ENCODE measurements at regions not wholly inside any gene's neighbourhood (a gene's known extent, or its start where the extent isn't known, plus 50 kb on each side); places are given as distances from the start of the nearest gene placed in this dataset.
A peak's percentile ranks its signal among the peaks of the same experiment; 100 is the strongest.

DNA sequence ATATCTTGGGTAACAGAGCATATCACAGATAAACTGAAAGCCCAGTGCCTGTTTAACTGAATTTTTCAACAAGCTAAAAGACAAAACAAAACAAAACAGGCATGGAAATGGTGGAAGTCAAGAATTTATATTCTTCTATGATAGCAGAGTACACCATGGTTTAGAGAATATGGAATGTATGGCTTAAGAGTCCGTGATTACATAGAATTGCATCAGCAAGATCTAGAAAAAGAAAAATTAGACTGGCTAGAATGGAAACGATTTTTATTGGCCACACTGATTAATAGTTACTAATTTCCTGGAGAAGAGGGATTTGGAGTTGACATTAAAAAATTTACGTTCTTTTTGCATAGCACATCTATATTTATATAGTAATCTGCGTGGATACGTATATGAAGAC lies 435.2 kb upstream of the DPPA4 start:
- CTCF ChIA-PET (ENCODE audit: low intra/inter-chr PET ratio), result no interaction called here
- Histone ChIP-seq H3K9me1 (ENCODE audit: control insufficient read depth, insufficient read depth, low read length) (no peaks in the 10 kb centered on the region), H3K79me2 (ENCODE audit: control insufficient read depth, insufficient read depth, low read length) (no peaks in the 10 kb centered on the region), H4K20me1 (replicated peaks; ENCODE audit: control insufficient read depth, insufficient read depth, low read length) (no peaks in the 10 kb centered on the region), H3K9me3 (replicated peaks; ENCODE audit: control insufficient read depth, insufficient read depth, low read depth, low read length) (no peaks in the 10 kb centered on the region), H3K4me3 (no peak overlapping the region), H3K36me3 (ENCODE audit: control insufficient read depth, insufficient read depth, low read length) (no peaks in the 10 kb centered on the region), H3K27me3 (ENCODE audit: control insufficient read depth in 2 of 2, insufficient read depth in 2 of 2, low read length in 2 of 2) (no peaks in the 10 kb centered on the region), H3K9ac (ENCODE audit: insufficient read depth in 1 of 2, low read depth in 2 of 2, low read length in 2 of 2) (no peak overlapping the region), H3K4me1 (replicated peaks in 1 of 2; ENCODE audit: control insufficient read depth in 2 of 2, insufficient read depth in 2 of 2, low read length in 2 of 2) (no peaks in the 10 kb centered on the region), H3K27ac (ENCODE audit: extremely low read depth, low read depth, low read length) (no peak overlapping the region), H3K4me2 (ENCODE audit: insufficient read depth, low read length) (no peak overlapping the region), H2AFZ (ENCODE audit: low read depth, low read length) (no peak overlapping the region)
- DNase-seq (ENCODE audit: extremely low read depth in 1 of 4, low spot score in 3 of 4) (no peak), FAIRE-seq (no peak), ATAC-seq (no peak)
- in situ Hi-C loops (cut with MboI), result no loop called here
- POLR2A ChIA-PET, result no interaction called here
- intact Hi-C loops (cut with micrococcal nuclease), result no loop called here
- TF ChIP-seq TRIM24 (IDR thresholded peaks at IDR 0.05) (peak in 1 of 2 experiments; percentile 51; a peak in 1 of 4 replicates), CEBPG (CRISPR knock-in tag; IDR thresholded peaks at IDR 0.05) (no peak), CEBPG (tag; conservative IDR thresholded peaks at IDR 0.05 in 1 of 2, IDR thresholded peaks at IDR 0.05 in 1 of 2) (peak in 1 of 2 experiments; percentile 66; a peak in 1 of 4 replicates)
- TF ChIP-seq, protein P1, sequence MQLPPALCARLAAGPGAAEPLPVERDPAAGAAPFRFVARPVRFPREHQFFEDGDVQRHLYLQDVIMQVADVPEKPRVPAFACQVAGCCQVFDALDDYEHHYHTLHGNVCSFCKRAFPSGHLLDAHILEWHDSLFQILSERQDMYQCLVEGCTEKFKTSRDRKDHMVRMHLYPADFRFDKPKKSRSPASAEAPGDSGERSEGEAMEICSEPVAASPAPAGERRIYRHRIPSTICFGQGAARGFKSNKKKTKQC (CRISPR knock-in tag; IDR thresholded peaks at IDR 0.05), result no peak
- BruUV-seq (replicated peaks), result no TSS peak
- WGBS (ENCODE audit: insufficient coverage, low coverage, missing lambda C conversion rate), result 0% methylated on average over 5 of the region's 5 CpGs

- in situ Hi-C loops (cut with MboI) (no loop called here), intact Hi-C loops (cut with micrococcal nuclease) (no loop called here)
- no peak for TF ChIP-seq RBM34 (IDR thresholded peaks at IDR 0.05; ENCODE audit: borderline replicate concordance, insufficient read depth, low read length)
- ATAC-seq, result no peak
- no TSS peak for BruUV-seq (replicated peaks)
- Histone ChIP-seq H3K36me3 (ENCODE audit: control insufficient read depth, insufficient read depth, low read length) (no peaks in the 10 kb centered on the region), H2AFZ (ENCODE audit: low read depth, low read length) (no peak overlapping the region), H3K9ac (ENCODE audit: insufficient read depth in 1 of 2, low read depth in 2 of 2, low read length in 2 of 2) (no peak overlapping the region), H3K9me1 (ENCODE audit: control insufficient read depth, insufficient read depth, low read length) (no peaks in the 10 kb centered on the region), H3K4me3 (no peak overlapping the region), H3K4me2 (ENCODE audit: insufficient read depth, low read length) (no peak overlapping the region), H3K27ac (ENCODE audit: extremely low read depth, low read depth, low read length) (no peak overlapping the region), H4K20me1 (replicated peaks; ENCODE audit: control insufficient read depth, insufficient read depth, low read length) (no peaks in the 10 kb centered on the region), H3K79me2 (ENCODE audit: control insufficient read depth, insufficient read depth, low read length) (no peaks in the 10 kb centered on the region), H3K9me3 (replicated peaks; ENCODE audit: control insufficient read depth, insufficient read depth, low read depth, low read length) (no peaks in the 10 kb centered on the region), H3K27me3 (ENCODE audit: control insufficient read depth in 2 of 2, insufficient read depth in 2 of 2, low read length in 2 of 2) (no peaks in the 10 kb centered on the region), H3K4me1 (replicated peaks in 1 of 2; ENCODE audit: control insufficient read depth in 2 of 2, insufficient read depth in 2 of 2, low read length in 2 of 2) (no peaks in the 10 kb centered on the region)
- FAIRE-seq, result no peak
- POLR2A ChIA-PET, result no interaction called here
- WGBS (ENCODE audit: insufficient coverage, low coverage, missing lambda C conversion rate), result 0% methylated on average over 2 of the region's 2 CpGs
- DNase-seq (ENCODE audit: extremely low read depth in 1 of 4, low spot score in 3 of 4), result no peak
- CTCF ChIA-PET (ENCODE audit: low intra/inter-chr PET ratio), result no interaction called here
These were observed 436.8 kb upstream of the DPPA4 start for GRCh38 chr3:109774108-109774507.

Measured in K562 (cell line).